Heart left ventricle (tissue), 13 donors: ENCODE measurements at regions not wholly inside any gene's neighbourhood (a gene's known extent, or its start where the extent isn't known, plus 50 kb on each side); places are given as distances from the start of the nearest gene placed in this dataset.

Experiments
- POLR2A ChIP-seq, 2 donors: fragments of 450-650 bp; IDR thresholded peaks; one replicate each; pipeline ENCODE4 v1.6.1; 2017; ENCODE audit warnings: antibody characterized with exemption in 2 of 2, mild to moderate bottlenecking in 2 of 2, moderate library complexity in 2 of 2
- TF ChIP-seq, protein P1 (sequence below), 12 donors: fragments of 200-600 bp; sonication (generic) in 4 of 12; IDR thresholded peaks; one replicate each; pipeline versions ENCODE4 v1.5.0 to v1.8.0; 2018 to 2022; ENCODE audit warnings: antibody characterized with exemption in 12 of 12, mild to moderate bottlenecking in 5 of 12
- donor health status: ischemic (EF 13 %, LVEDD 7.1; RV severe dilation, severe dysfunction).
- donor health status: DM: no; HTN: yes; CAD: no.
- donor health status: DM: no; HTN: no; CAD: no.
- donor health status: ischemic (EF 25% LVEDD 6.9; RV normal size, moderate dysfunction).
- donor health status: ischemic (EF 25% LVEDD 5.7; RV mildly dilated, moderate dysfunction).
- donor health status: ischemic (EF 35%, LVEDD 5.7; RV mildly dilated, moderate dysfunction).
- donor health status: nonischemic (EF 11% LVEDD 7.7; RV severe dilation, severe dysfunction).
- donor health status: DM: yes; HTN: yes; CAD: no.
- donor health status: PGD.
- donor health status: ischemic (EF 29% LVEDD 5.4; RV normal size, mild dysfunction).
- donor health status: nonischemic (EF 23%, LVEDD 6.1; RV moderate dilation, normal function).

DNA sequence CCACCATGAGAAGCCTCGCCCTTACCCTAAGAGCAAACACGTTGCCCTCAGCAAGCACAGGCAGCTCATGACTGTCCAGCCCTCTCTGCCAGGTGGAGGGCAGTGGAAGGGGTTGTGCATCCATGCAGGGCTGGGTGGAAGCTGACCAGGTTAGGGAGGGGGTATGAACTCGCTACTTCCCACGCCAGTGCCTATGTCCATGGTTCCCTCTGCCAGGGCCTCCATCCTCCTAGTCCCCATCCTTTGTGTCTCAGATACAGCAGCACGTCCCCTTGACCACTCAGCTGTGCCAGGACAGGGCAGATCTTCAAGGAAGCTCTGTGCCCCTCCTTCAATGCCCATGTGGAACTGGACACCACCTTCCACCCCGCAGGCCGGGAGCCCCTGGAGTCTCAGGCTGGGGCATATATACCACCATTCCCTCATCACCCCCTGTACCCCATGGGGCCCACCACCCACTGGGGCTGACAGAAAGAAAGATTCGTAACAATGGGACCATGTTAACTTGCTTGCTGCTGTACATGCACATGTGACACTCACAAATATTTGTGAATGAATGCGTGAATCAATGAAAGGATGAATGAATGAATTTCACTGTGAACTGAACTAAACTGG, 90.7 kb downstream of the ANKRD60 start:
- TF ChIP-seq, protein P1, sequence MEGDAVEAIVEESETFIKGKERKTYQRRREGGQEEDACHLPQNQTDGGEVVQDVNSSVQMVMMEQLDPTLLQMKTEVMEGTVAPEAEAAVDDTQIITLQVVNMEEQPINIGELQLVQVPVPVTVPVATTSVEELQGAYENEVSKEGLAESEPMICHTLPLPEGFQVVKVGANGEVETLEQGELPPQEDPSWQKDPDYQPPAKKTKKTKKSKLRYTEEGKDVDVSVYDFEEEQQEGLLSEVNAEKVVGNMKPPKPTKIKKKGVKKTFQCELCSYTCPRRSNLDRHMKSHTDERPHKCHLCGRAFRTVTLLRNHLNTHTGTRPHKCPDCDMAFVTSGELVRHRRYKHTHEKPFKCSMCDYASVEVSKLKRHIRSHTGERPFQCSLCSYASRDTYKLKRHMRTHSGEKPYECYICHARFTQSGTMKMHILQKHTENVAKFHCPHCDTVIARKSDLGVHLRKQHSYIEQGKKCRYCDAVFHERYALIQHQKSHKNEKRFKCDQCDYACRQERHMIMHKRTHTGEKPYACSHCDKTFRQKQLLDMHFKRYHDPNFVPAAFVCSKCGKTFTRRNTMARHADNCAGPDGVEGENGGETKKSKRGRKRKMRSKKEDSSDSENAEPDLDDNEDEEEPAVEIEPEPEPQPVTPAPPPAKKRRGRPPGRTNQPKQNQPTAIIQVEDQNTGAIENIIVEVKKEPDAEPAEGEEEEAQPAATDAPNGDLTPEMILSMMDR (IDR thresholded peaks at IDR 0.05): no peak
- no peak for TF ChIP-seq POLR2A (IDR thresholded peaks at IDR 0.05)
